HepG2 (cell line): ENCODE measurements at regions not wholly inside any gene's neighbourhood (a gene's known extent, or its start where the extent isn't known, plus 50 kb on each side); places are given as distances from the start of the nearest gene placed in this dataset.

Source experiments
- ATAC-seq: fragments of 200-7000 bp; cut with Tn5 transposase; 3 replicates; pipeline ENCODE4 v1.9.1; 2020; ENCODE audit warnings: mild to moderate bottlenecking, moderate library complexity
- BruUV-seq: library from RNA; stranded (reverse); fragments of 400-500 nt; replicated peaks from 2 replicates; lab custom pipeline; 2021; lab: Mats Ljungman, UMichigan
- CTCF ChIA-PET: fragments of 300-600 bp; formaldehyde crosslinking; extraction: SDS; loops from one replicate; lab custom pipeline; 2021; ENCODE audit warnings: low total read pairs, inconsistent platforms, low intra/inter-chr PET ratio; lab: Yijun Ruan, JAX
- POLR2A ChIA-PET: fragments of 350-600 bp; sonication (Branson Sonifier 250); formaldehyde crosslinking; loops from one replicate; lab custom pipeline; 2020; ENCODE audit warnings: antibody characterized with exemption, inconsistent platforms; lab: Yijun Ruan, JAX
- DNase-seq: peaks from one replicate; pipeline ENCODE4 v3.0.0-alpha.2; 2015; ENCODE audit warnings: low spot score
- FAIRE-seq: peaks from 3 replicates; lab custom pipeline; 2011; peaks lifted over from hg19 to GRCh38; lab: Jason Lieb, UNC
- H2AFZ ChIP-seq: one replicate; pipeline ENCODE4 v1.6.1; 2011; ENCODE audit warnings: low read length, inconsistent platforms
- H3K27ac ChIP-seq: fragments of 300-600 bp; 3 replicates; pipeline ENCODE4 v1.8.0; 2011; ENCODE audit warnings: mixed run types, mild to moderate bottlenecking, mixed read lengths, low read length, inconsistent platforms; ENCODE audit not compliant: insufficient read depth; ENCODE audit errors: extremely low read length
- H3K27me3 ChIP-seq, 2 experiments: fragments of 200-600 bp in 1 of 2; 2 replicates in 1 of 2; 3 replicates in 1 of 2; pipeline versions ENCODE4 v1.6.0 to v1.8.0; 2011; ENCODE audit warnings: low read length in 2 of 2, mild to moderate bottlenecking in 2 of 2, moderate library complexity in 2 of 2, inconsistent platforms in 1 of 2; ENCODE audit not compliant: insufficient read depth in 2 of 2, control insufficient read depth in 1 of 2
- H3K36me3 ChIP-seq, 2 experiments: fragments of 200-600 bp in 1 of 2; replicated peaks in 1 of 2; 2 replicates in 1 of 2; 3 replicates in 1 of 2; pipeline versions ENCODE4 v1.5.1 to v1.8.0; 2011; ENCODE audit warnings: low read length in 2 of 2, inconsistent platforms in 1 of 2; ENCODE audit not compliant: insufficient read depth in 2 of 2, control insufficient read depth in 1 of 2
- H3K4me1 ChIP-seq: 2 replicates; pipeline ENCODE4 v1.5.1; 2012; ENCODE audit warnings: low read length, inconsistent platforms; ENCODE audit not compliant: insufficient read depth
- H3K4me2 ChIP-seq: 2 replicates; pipeline ENCODE4 v1.6.0; 2011; ENCODE audit warnings: low read depth, low read length, inconsistent platforms
- H3K4me3 ChIP-seq, 3 experiments: fragments of 200-600 bp in 1 of 3; sonication (generic), shearing (Covaris generic) in 1 of 3; replicated peaks in 1 of 3; 2 replicates each; pipeline ENCODE4 v1.5.1; 2011 to 2016; ENCODE audit warnings: low read length in 3 of 3, inconsistent platforms in 2 of 3, low read depth in 2 of 3, mild to moderate bottlenecking in 2 of 3, control low read depth in 1 of 3, mixed read lengths in 1 of 3; ENCODE audit not compliant: insufficient read depth in 1 of 3
- H3K79me2 ChIP-seq: one replicate; pipeline ENCODE4 v1.6.1; 2011; ENCODE audit warnings: low read length, inconsistent platforms; ENCODE audit not compliant: insufficient read depth
- H3K9ac ChIP-seq: 2 replicates; pipeline ENCODE4 v1.6.0; 2011; ENCODE audit warnings: mild to moderate bottlenecking, low read depth, low read length, inconsistent platforms; ENCODE audit not compliant: insufficient read depth
- H3K9me3 ChIP-seq: 2 replicates; pipeline ENCODE4 v1.5.1; 2012; ENCODE audit warnings: mild to moderate bottlenecking, low read length
- H4K20me1 ChIP-seq: 2 replicates; pipeline ENCODE4 v1.6.0; 2011; ENCODE audit warnings: inconsistent platforms, mild to moderate bottlenecking, low read length, moderate library complexity; ENCODE audit not compliant: insufficient read depth
- ARID4A ChIP-seq: sonication (generic); formaldehyde crosslinking; IDR thresholded peaks from 2 replicates; pipeline ENCODE4 v1.5.0; 2020; ENCODE audit warnings: mild to moderate bottlenecking, missing genetic modification reagents, borderline replicate concordance
- CREB1 ChIP-seq, 2 experiments: fragments of 450-650 bp in 1 of 2; IDR thresholded peaks; 2 replicates each; pipeline ENCODE4 v1.6.1; 2016 to 2017; ENCODE audit warnings: control low read depth in 1 of 2, mild to moderate bottlenecking in 1 of 2, missing compliant biosample characterization in 1 of 2, missing genetic modification characterization in 1 of 2
- ZNF362 ChIP-seq: sonication (generic); formaldehyde crosslinking; IDR thresholded peaks from 2 replicates; pipeline ENCODE4 v1.4.0; 2020; ENCODE audit warnings: missing genetic modification reagents, mild to moderate bottlenecking, borderline replicate concordance
- ZNF556 ChIP-seq: sonication (generic); formaldehyde crosslinking; IDR thresholded peaks from 2 replicates; pipeline ENCODE4 v1.4.0; 2020; ENCODE audit warnings: mild to moderate bottlenecking, missing genetic modification reagents, borderline replicate concordance
- ZNF558 ChIP-seq: sonication (generic); formaldehyde crosslinking; IDR thresholded peaks from 2 replicates; pipeline ENCODE4 v1.9.0; 2022; ENCODE audit warnings: mild to moderate bottlenecking, missing genetic modification reagents, borderline replicate concordance
- ZNF629 ChIP-seq: sonication (generic); formaldehyde crosslinking; conservative IDR thresholded peaks from 2 replicates; pipeline ENCODE4 v1.5.0; 2020; ENCODE audit warnings: missing genetic modification reagents
- WGBS: methylation state at CpG from one replicate; pipeline ENCODE4 v1.1.6; 2017; ENCODE audit warnings: low lambda C conversion rate; 5-methylcytosine and 5-hydroxymethylcytosine counted together
- in situ Hi-C: cut with HindIII; loops from 2 replicates; pipeline ENCODE4 v1.10.0; 2017; ENCODE audit warnings: low pct_unique_long_range_greater_than_20kb; ENCODE audit not compliant: extremely low pct_ligation_motif_present
- intact Hi-C: fragments of 100-400 bp; cut with micrococcal nuclease; formaldehyde crosslinking; loops from one replicate; pipeline ENCODE4 v1.10.0; 2022; ENCODE audit not compliant: unreplicated experiment
- TF ChIP-seq, protein P1 (sequence below): sonication (generic); formaldehyde crosslinking; IDR thresholded peaks from 2 replicates; pipeline ENCODE4 v1.5.0; 2020; ENCODE audit warnings: mild to moderate bottlenecking, missing genetic modification reagents, moderate library complexity

GRCh38 chr9:87269296-87270176 is 228.1 kb upstream of the DAPK1 start (continued):
- TF ChIP-seq ZNF362 (no peak), ARID4A (CRISPR knock-in tag) (no peak)

DNA sequence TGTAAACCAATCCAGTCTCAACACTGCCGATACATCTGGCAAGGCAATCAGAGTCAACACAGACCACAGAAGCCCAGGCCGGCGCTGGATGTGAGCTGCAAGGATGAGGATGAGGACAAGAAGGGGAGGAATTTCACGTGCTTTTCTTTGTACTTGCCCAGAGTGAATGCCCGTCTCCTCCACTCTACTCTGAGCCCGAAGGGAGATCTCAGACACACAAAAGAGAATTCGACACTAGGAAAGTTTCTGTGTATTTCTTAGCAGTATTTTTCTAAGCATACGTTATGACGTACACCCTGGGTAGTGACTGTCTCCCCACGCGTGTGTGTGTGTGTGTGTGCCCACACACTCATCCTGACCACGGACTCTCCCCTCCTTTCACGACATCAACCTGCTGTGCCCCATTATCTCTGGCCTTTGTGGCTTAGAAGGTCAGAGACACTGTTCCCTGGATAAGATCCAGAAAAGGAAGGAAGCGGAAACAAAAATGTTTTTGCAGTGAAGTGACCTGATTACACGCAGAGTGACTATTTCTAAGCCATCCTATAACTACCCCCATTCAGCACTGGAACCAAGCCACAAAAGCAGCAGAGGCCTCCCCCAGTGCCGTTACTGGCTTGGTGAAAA is 227.3 kb upstream of the DAPK1 start:
- DNase-seq (no peak), FAIRE-seq (no peak)
- in situ Hi-C loops, result no loop called here
- Histone ChIP-seq H3K4me2 (no peak overlapping the region), H3K4me1 (no peaks in the 10 kb centered on the region), H3K27me3 (peaks cover 0 to 26% of the 10 kb centered on the region in 2 experiments; a peak in 1 of 5 replicates), H3K4me3 (no peak overlapping the region), H3K9me3 (no peaks in the 10 kb centered on the region), H3K36me3 (no peaks in the 10 kb centered on the region)
- POLR2A ChIA-PET, result no interaction called here
- whole genome bisulfite sequencing, result 20% methylated on average over 16 of the region's 16 CpGs
- TF ChIP-seq ZNF629 (no peak), ZNF556 (no peak), ZNF558 (CRISPR knock-in tag) (no peak), CREB1 (IDR thresholded peaks at IDR 0.05) (peak; percentile 62), CREB1 (CRISPR knock-in tag; IDR thresholded peaks at IDR 0.05) (no peak)
- TF ChIP-seq, protein P1, sequence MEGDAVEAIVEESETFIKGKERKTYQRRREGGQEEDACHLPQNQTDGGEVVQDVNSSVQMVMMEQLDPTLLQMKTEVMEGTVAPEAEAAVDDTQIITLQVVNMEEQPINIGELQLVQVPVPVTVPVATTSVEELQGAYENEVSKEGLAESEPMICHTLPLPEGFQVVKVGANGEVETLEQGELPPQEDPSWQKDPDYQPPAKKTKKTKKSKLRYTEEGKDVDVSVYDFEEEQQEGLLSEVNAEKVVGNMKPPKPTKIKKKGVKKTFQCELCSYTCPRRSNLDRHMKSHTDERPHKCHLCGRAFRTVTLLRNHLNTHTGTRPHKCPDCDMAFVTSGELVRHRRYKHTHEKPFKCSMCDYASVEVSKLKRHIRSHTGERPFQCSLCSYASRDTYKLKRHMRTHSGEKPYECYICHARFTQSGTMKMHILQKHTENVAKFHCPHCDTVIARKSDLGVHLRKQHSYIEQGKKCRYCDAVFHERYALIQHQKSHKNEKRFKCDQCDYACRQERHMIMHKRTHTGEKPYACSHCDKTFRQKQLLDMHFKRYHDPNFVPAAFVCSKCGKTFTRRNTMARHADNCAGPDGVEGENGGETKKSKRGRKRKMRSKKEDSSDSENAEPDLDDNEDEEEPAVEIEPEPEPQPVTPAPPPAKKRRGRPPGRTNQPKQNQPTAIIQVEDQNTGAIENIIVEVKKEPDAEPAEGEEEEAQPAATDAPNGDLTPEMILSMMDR (CRISPR knock-in tag), result no peak
- TF ChIP-seq, all 625 proteins: peak for 1
- Histone ChIP-seq H3K79me2 (no peaks in the 10 kb centered on the region), H4K20me1 (no peaks in the 10 kb centered on the region), H2AFZ (no peak overlapping the region), H3K27ac (no peak overlapping the region), H3K9ac (no peak overlapping the region)
- BruUV-seq, result no TSS peak
- ATAC-seq, result no peak
- intact Hi-C loops, result no loop called here
- CTCF ChIA-PET, result no interaction called here
